Glutamatergic neuron (in vitro differentiated cells): ENCODE measurements at regions not wholly inside any gene's neighbourhood (a gene's known extent, or its start where the extent isn't known, plus 50 kb on each side); places are given as distances from the start of the nearest gene placed in this dataset.

Experiments
- DNase-seq: peaks from one replicate; pipeline ENCODE4 v3.0.0; 2022
- H3K27ac Mint-ChIP-seq: one replicate; pipeline ENCODE4 v1.8.0; 2020; ENCODE audit warnings: mild to moderate bottlenecking, mixed read lengths, inconsistent platforms; ENCODE audit not compliant: unreplicated experiment
- H3K27me3 Mint-ChIP-seq: one replicate; pipeline ENCODE4 v1.8.0; 2020; ENCODE audit warnings: mild to moderate bottlenecking, moderate library complexity, mixed read lengths, inconsistent platforms; ENCODE audit not compliant: unreplicated experiment
- H3K36me3 Mint-ChIP-seq: one replicate; pipeline ENCODE4 v1.8.0; 2020; ENCODE audit warnings: mild to moderate bottlenecking, mixed read lengths, inconsistent platforms; ENCODE audit not compliant: unreplicated experiment
- H3K4me1 Mint-ChIP-seq: one replicate; pipeline ENCODE4 v1.8.0; 2020; ENCODE audit warnings: mild to moderate bottlenecking, low read depth, mixed read lengths, inconsistent platforms; ENCODE audit not compliant: unreplicated experiment
- H3K4me3 Mint-ChIP-seq: one replicate; pipeline ENCODE4 v1.8.0; 2020; ENCODE audit warnings: mild to moderate bottlenecking, mixed read lengths, inconsistent platforms; ENCODE audit not compliant: unreplicated experiment
- H3K9me3 Mint-ChIP-seq: one replicate; pipeline ENCODE4 v1.8.0; 2020; ENCODE audit warnings: mild to moderate bottlenecking, moderate library complexity, mixed read lengths, inconsistent platforms; ENCODE audit not compliant: unreplicated experiment
- TF ChIP-seq, protein P1 (sequence below): fragments of 200-600 bp; sonication (generic); IDR thresholded peaks from one replicate; pipeline ENCODE4 v1.5.0; 2021; ENCODE audit not compliant: partially characterized antibody, unreplicated experiment

GRCh38 chr13:73691891-73692290, 442.3 kb downstream of the KLF12 start:
- no peak overlapping the region for H3K4me3 Mint-ChIP-seq

DNA sequence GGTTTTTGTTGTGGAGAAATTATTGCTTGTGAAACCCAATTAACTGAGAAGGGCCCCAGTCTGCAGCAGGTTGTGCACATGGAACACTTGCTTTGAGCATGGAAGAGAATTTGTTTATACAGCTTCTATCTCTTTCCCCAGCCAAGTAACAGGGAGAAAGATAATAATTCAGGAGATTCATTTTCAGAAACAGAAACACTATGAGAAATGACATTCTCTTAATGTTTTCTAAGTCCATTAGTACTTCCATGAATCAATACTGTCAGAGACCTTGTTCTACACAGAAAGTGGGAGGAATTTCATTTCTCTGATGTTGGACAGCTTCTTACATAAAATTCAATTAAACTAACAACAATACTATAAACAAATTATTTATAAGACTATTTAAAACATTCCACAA, 446.3 kb downstream of the KLF12 start:
- Mint-ChIP-seq H3K4me1 (peaks cover 3% of the 10 kb centered on the region), H3K4me3 (no peak overlapping the region)

More at GRCh38 chr13:73691891-73692290, 442.3 kb downstream of the KLF12 start:
- Mint-ChIP-seq H3K36me3 (no peaks in the 10 kb centered on the region), H3K9me3 (no peaks in the 10 kb centered on the region), H3K27me3 (no peaks in the 10 kb centered on the region), H3K27ac (no peak overlapping the region), H3K4me1 (no peaks in the 10 kb centered on the region)
- DNase-seq: no peak
- TF ChIP-seq, protein P1, sequence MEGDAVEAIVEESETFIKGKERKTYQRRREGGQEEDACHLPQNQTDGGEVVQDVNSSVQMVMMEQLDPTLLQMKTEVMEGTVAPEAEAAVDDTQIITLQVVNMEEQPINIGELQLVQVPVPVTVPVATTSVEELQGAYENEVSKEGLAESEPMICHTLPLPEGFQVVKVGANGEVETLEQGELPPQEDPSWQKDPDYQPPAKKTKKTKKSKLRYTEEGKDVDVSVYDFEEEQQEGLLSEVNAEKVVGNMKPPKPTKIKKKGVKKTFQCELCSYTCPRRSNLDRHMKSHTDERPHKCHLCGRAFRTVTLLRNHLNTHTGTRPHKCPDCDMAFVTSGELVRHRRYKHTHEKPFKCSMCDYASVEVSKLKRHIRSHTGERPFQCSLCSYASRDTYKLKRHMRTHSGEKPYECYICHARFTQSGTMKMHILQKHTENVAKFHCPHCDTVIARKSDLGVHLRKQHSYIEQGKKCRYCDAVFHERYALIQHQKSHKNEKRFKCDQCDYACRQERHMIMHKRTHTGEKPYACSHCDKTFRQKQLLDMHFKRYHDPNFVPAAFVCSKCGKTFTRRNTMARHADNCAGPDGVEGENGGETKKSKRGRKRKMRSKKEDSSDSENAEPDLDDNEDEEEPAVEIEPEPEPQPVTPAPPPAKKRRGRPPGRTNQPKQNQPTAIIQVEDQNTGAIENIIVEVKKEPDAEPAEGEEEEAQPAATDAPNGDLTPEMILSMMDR: no peak

GRCh38 chr13:73687087-73687486, 447.1 kb downstream of the KLF12 start:
- Mint-ChIP-seq H3K36me3 (no peaks in the 10 kb centered on the region), H3K4me1 (peaks cover 3% of the 10 kb centered on the region), H3K27me3 (no peaks in the 10 kb centered on the region), H3K9me3 (no peaks in the 10 kb centered on the region), H3K27ac (no peak overlapping the region), H3K4me3 (no peak overlapping the region)
- no peak for DNase-seq
- TF ChIP-seq, protein P1: no peak

More for the DNA sequence above, 446.3 kb downstream of the KLF12 start:
- no peaks in the 10 kb centered on the region for H3K27me3 Mint-ChIP-seq
- no peaks in the 10 kb centered on the region for H3K9me3 Mint-ChIP-seq
- TF ChIP-seq, protein P1: no peak
- no peaks in the 10 kb centered on the region for H3K36me3 Mint-ChIP-seq
- no peak overlapping the region for H3K27ac Mint-ChIP-seq
- DNase-seq: no peak

DNA sequence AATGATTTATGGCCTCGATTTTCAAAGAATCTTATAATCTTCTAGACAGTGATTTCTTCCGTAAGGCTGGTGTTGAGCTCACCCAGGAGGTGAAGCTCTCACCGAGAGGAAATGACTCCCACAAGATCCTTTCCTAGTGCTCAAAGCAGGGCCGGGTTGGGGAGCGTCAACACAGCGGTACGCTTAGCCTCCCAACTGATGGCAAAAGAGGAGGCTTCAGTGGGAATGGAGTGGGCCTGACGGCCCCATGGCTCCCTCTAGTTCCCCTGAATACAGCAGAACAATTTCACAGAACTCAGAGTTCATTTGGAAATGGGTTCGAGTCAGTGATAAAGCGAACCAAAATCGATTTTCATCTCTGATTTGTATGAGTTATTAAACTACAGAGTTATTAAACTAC, 449.5 kb downstream of the KLF12 start:
- Mint-ChIP-seq H3K4me1 (peaks cover 3% of the 10 kb centered on the region), H3K9me3 (no peaks in the 10 kb centered on the region), H3K27me3 (no peaks in the 10 kb centered on the region), H3K27ac (no peak overlapping the region), H3K4me3 (no peak overlapping the region), H3K36me3 (no peaks in the 10 kb centered on the region)
- DNase-seq: no peak
- TF ChIP-seq, protein P1: no peak

GRCh38 chr13:73684286-73684685, 449.9 kb downstream of the KLF12 start:
- H3K27me3 Mint-ChIP-seq: no peaks in the 10 kb centered on the region
- no peak overlapping the region for H3K4me3 Mint-ChIP-seq
- no peak for DNase-seq
- TF ChIP-seq, protein P1: no peak
- H3K9me3 Mint-ChIP-seq: no peaks in the 10 kb centered on the region
- H3K36me3 Mint-ChIP-seq: no peaks in the 10 kb centered on the region
- H3K4me1 Mint-ChIP-seq: peaks cover 3% of the 10 kb centered on the region
- no peak overlapping the region for H3K27ac Mint-ChIP-seq
